ENCODE measurements at regions not wholly inside any gene's neighbourhood (a gene's known extent, or its start where the extent isn't known, plus 50 kb on each side); places are given as distances from the start of the nearest gene placed in this dataset.

DNA sequence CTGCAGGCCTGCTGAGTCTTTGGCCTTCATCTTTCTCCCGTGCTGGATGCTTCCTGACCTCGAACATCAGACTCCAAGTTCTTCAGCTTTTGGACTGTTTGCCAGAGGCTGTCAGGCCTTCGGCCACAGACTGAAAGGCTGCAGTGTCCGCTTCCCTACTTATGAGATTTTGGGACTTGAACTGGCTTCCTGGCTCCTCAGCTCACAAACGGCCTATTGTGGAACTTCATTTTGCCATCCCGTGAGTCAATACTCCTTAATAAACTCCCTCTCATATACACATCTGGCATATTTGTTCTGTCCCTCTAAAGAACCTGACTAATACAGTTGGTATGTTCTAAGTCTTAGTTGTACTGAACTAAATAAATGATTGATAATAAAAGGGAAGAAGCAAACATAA lies 702.8 kb upstream of the LINC00305 start:
- Histone ChIP-seq H2BK5ac (ENCODE audit: insufficient read length, low read length) (no peak overlapping the region), H3K9me3 (ENCODE audit: control insufficient read depth, low read depth, low read length) (no peaks in the 10 kb centered on the region), H3K27ac (ENCODE audit: insufficient read length, low read depth, low read length) (no peak overlapping the region), H3K56ac (ENCODE audit: insufficient read length, low read depth, low read length) (no peak overlapping the region), H3K18ac (ENCODE audit: insufficient read length, low read depth, low read length) (no peak overlapping the region), H2BK12ac (ENCODE audit: insufficient read length, low read depth, low read length) (no peak overlapping the region), H4K91ac (ENCODE audit: insufficient read length, low read depth, low read length) (no peak overlapping the region), H2BK20ac (ENCODE audit: low read depth, low read length, poor library complexity, severe bottlenecking) (no peak overlapping the region), H3T11ph (ENCODE audit: low read length) (no peak overlapping the region), H3K27me3 (ENCODE audit: insufficient read depth, low read length) (no peaks in the 10 kb centered on the region), H2AFZ (ENCODE audit: low read length) (no peak overlapping the region), H2BK15ac (ENCODE audit: low read depth, low read length) (no peak overlapping the region), H2BK120ac (ENCODE audit: low read depth, low read length, poor library complexity, severe bottlenecking) (no peak overlapping the region), H2AK5ac (ENCODE audit: insufficient read length, low read length) (no peak overlapping the region), H3K79me1 (ENCODE audit: insufficient read depth, low read depth, low read length, poor library complexity, severe bottlenecking) (no peaks in the 10 kb centered on the region), H3K23me2 (ENCODE audit: insufficient read length, low read depth, low read length, poor library complexity, severe bottlenecking) (no peaks in the 10 kb centered on the region), H3K9ac (ENCODE audit: extremely low read depth, insufficient read length, low read length) (no peak overlapping the region), H4K8ac (replicated peaks; ENCODE audit: insufficient read length, low read depth, low read length) (no peak overlapping the region), H3K79me2 (ENCODE audit: insufficient read depth, low read length) (no peaks in the 10 kb centered on the region), H3K14ac (ENCODE audit: insufficient read depth, low read length) (no peak overlapping the region), H3K4me1 (ENCODE audit: insufficient read depth, low read length) (no peaks in the 10 kb centered on the region), H4K20me1 (ENCODE audit: control insufficient read depth, insufficient read depth, insufficient read length) (no peaks in the 10 kb centered on the region), H3K23ac (ENCODE audit: insufficient read length, low read depth, low read length) (no peak overlapping the region), H3K4me2 (ENCODE audit: insufficient read depth, insufficient read length, low read length) (no peak overlapping the region), H4K5ac (ENCODE audit: insufficient read length, low read depth, low read length) (no peak overlapping the region), H3K4ac (ENCODE audit: low read depth, low read length) (no peak overlapping the region)
- Mint-ChIP-seq H3K9me3 (no peaks in the 10 kb centered on the region; a peak in 2 of 5 replicates), H3K4me3 (no peak overlapping the region), H3K36me3 (ENCODE audit: insufficient read depth in 1 of 3, low read depth in 3 of 3) (peaks cover 0 to 3% (median 0%) of the 10 kb centered on the region in 3 experiments; a peak in 1 of 7 replicates), H3K4me1 (peaks cover 1 to 4% of the 10 kb centered on the region in 2 experiments; a peak in 1 of 4 replicates), H3K27me3 (ENCODE audit: low read depth) (no peaks in the 10 kb centered on the region), H3K27ac (no peak overlapping the region)
- no CpG with 5 or more reads among the region's 6 CpGs for WGBS (ENCODE audit: extremely low coverage, insufficient read length, low lambda C conversion rate)
- no peak for DNase-seq
- TF ChIP-seq, protein P1, sequence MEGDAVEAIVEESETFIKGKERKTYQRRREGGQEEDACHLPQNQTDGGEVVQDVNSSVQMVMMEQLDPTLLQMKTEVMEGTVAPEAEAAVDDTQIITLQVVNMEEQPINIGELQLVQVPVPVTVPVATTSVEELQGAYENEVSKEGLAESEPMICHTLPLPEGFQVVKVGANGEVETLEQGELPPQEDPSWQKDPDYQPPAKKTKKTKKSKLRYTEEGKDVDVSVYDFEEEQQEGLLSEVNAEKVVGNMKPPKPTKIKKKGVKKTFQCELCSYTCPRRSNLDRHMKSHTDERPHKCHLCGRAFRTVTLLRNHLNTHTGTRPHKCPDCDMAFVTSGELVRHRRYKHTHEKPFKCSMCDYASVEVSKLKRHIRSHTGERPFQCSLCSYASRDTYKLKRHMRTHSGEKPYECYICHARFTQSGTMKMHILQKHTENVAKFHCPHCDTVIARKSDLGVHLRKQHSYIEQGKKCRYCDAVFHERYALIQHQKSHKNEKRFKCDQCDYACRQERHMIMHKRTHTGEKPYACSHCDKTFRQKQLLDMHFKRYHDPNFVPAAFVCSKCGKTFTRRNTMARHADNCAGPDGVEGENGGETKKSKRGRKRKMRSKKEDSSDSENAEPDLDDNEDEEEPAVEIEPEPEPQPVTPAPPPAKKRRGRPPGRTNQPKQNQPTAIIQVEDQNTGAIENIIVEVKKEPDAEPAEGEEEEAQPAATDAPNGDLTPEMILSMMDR (conservative IDR thresholded peaks at IDR 0.05), result no peak
